ENCODE measurements at regions not wholly inside any gene's neighbourhood (a gene's known extent, or its start where the extent isn't known, plus 50 kb on each side); places are given as distances from the start of the nearest gene placed in this dataset.

DNA sequence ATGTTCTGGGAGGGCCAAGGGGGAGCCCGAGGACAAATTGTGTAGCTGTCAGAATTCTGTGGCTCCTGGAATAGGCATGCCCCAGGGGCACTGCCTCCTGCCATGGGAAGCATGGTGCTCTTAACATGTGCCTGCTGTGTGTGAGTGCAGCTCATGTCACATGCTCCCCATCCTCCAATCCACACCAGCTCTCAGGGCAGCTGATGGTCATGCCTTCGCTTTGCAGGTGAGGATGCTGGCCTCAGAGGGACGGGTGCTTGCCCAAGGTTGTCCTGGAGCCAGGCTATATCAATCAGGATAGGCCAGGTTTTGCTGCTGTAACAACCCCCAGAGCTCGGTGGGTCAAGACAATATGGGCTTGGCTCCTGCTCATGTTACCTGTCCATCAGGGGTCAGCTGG lies 303.4 kb downstream of the RPS24 start:
- peak in 1 of 2 donors; percentile 10 for DNase-seq

DNA sequence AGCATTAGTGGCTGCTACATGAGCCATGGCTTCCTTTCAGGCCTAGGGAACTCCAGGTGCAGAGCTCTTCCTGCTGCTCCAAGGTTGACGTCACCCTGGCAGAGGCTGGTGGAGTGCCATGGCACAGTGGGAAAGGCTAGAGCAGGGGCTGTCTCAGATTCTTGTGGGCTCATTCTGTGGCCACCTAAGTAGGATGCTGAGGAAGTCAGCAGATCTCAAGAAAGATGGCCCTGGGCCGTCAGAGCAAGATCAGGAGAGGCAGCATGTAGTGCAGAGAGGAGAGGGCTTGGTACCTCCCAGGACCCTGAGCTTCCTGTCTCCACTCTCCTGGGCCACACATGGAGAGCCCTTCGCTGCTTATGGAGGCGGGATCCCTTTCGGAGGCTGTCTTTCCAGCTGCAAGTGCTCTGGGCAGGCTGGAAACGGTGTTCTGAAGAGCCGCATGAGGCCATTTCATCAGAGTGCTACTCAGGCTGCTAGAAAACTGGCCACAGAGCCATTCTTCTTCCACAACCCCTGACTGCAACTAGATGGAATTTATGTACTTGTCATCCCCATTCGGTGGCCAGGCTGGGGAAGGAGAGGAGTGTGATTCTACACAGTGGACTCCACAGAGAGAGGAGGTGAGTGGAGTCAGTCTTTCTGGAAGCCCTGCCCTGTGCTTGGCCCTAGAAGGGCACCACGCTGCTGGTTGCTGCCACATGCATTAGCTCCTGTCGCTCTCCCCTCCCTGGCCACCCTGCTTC lies 304.2 kb downstream of the RPS24 start:
- 89 to 92% methylated on average over 8 to 10 of the region's 10 CpGs for WGBS, 2 donors
- DNase-seq = peak in 1 of 2 donors; percentile 3
- Histone ChIP-seq H3K4me1 (peaks cover 0 to 10% (median 0%) of the 10 kb centered on the region in 4 donors), H3K27ac (no peak overlapping the region), H3K4me3 (no peak overlapping the region), H3K36me3 (no peaks in the 10 kb centered on the region), H3K9me3 (no peaks in the 10 kb centered on the region), H3K27me3 (no peaks in the 10 kb centered on the region)
- TF ChIP-seq POLR2AphosphoS5 (IDR thresholded peaks at IDR 0.05) = no peak
- no peak for TF ChIP-seq POLR2A (IDR thresholded peaks at IDR 0.05)
- no peak for TF ChIP-seq EP300 (IDR thresholded peaks at IDR 0.05)
- TF ChIP-seq CTCF (IDR thresholded peaks at IDR 0.05) = no peak
- ATAC-seq (ENCODE audit: low FRiP score in 2 of 2) = no peak

More for the DNA sequence above, 303.4 kb downstream of the RPS24 start:
- H3K27me3 ChIP-seq = no peaks in the 10 kb centered on the region
- H3K4me3 ChIP-seq = no peak overlapping the region
- no peaks in the 10 kb centered on the region for H3K9me3 ChIP-seq
- 75 to 96% methylated on average over 1 to 4 of the region's 4 CpGs for WGBS, 2 donors
- peaks cover 0 to 10% (median 0%) of the 10 kb centered on the region in 4 donors for H3K4me1 ChIP-seq
- H3K27ac ChIP-seq = no peak overlapping the region
- no peaks in the 10 kb centered on the region for H3K36me3 ChIP-seq
- TF ChIP-seq POLR2A (IDR thresholded peaks at IDR 0.05) = no peak
- TF ChIP-seq CTCF (IDR thresholded peaks at IDR 0.05) = no peak
- TF ChIP-seq EP300 (IDR thresholded peaks at IDR 0.05) = no peak
- TF ChIP-seq POLR2AphosphoS5 (IDR thresholded peaks at IDR 0.05) = no peak
- ATAC-seq (ENCODE audit: low FRiP score in 2 of 2) = no peak

DNA sequence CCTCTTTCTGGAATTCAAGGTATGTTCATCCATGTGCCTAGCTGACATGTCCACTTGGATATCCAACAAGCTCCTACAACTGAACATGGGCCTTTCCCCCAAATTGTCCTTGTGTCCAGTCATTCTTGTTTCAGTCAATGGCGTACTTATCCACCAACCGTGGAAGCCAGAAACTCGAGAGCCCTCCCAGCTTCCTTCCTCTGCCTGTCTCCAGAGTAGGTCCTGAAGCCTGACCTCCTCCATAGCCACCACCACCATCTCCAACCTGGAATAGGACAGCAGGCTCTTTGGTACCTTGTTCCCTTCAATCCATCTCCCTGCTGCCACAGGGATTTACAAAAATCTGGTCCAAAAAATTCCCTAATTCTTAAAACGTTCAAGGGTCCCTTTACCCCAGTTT lies 305.1 kb downstream of the RPS24 start:
- no peak for ATAC-seq (ENCODE audit: low FRiP score in 2 of 2)
- Histone ChIP-seq H3K4me3 (no peak overlapping the region), H3K9me3 (no peaks in the 10 kb centered on the region), H3K27me3 (no peaks in the 10 kb centered on the region), H3K27ac (no peak overlapping the region), H3K4me1 (peaks cover 0 to 10% (median 0%) of the 10 kb centered on the region in 4 donors), H3K36me3 (no peaks in the 10 kb centered on the region)
- TF ChIP-seq POLR2A (IDR thresholded peaks at IDR 0.05) (no peak), CTCF (IDR thresholded peaks at IDR 0.05) (no peak), POLR2AphosphoS5 (IDR thresholded peaks at IDR 0.05) (no peak), EP300 (IDR thresholded peaks at IDR 0.05) (no peak)
- 89% methylated on average over 4 of the region's 4 CpGs for WGBS, 2 donors
- DNase-seq = peak in 1 of 2 donors; percentile 6

DNA sequence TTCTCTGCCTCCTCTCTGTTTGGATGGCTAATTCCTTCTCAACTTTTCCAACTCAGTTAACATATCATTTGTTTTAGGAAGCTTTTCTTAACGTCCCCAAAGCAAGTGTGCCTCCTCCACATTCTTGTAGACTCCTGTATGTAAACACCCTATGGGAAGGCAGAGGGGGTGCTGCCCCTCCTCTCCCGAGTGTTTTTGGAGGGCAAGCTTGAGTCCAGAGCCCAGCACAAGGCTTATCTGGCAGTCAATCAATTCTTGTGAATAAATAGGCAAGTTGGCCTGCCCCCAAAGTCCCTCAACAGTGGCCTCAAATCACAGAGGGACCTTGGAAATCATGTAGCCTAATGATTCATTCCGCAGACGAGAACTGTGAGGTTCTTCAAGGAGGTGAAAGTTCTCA lies 305.6 kb downstream of the RPS24 start:
- ATAC-seq (ENCODE audit: low FRiP score in 2 of 2) = no peak
- Histone ChIP-seq H3K27ac (no peak overlapping the region), H3K9me3 (no peaks in the 10 kb centered on the region), H3K36me3 (no peaks in the 10 kb centered on the region), H3K4me3 (no peak overlapping the region), H3K4me1 (peaks cover 0 to 10% (median 0%) of the 10 kb centered on the region in 4 donors), H3K27me3 (no peaks in the 10 kb centered on the region)
- WGBS, 2 donors = 28 to 29% methylated on average over 4 of the region's 4 CpGs
- peak in 1 of 2 donors; percentile 13 for DNase-seq
- TF ChIP-seq EP300 (IDR thresholded peaks at IDR 0.05) = no peak
- TF ChIP-seq POLR2A (IDR thresholded peaks at IDR 0.05) = no peak
- TF ChIP-seq POLR2AphosphoS5 (IDR thresholded peaks at IDR 0.05) = no peak
- no peak for TF ChIP-seq CTCF (IDR thresholded peaks at IDR 0.05)
